Activated CD8-positive, alpha-beta memory T cell treated with anti-CD3 and anti-CD28 coated beads, Interleukin-2, amount 50 U/mL, for 1 hour (primary cell): ENCODE measurements at regions not wholly inside any gene's neighbourhood (a gene's known extent, or its start where the extent isn't known, plus 50 kb on each side); places are given as distances from the start of the nearest gene placed in this dataset.

ENCODE experiments used
- DNase-seq: peaks from one replicate; pipeline ENCODE4 v3.0.0-alpha.2; 2020; ENCODE audit errors: extremely low read depth

DNA sequence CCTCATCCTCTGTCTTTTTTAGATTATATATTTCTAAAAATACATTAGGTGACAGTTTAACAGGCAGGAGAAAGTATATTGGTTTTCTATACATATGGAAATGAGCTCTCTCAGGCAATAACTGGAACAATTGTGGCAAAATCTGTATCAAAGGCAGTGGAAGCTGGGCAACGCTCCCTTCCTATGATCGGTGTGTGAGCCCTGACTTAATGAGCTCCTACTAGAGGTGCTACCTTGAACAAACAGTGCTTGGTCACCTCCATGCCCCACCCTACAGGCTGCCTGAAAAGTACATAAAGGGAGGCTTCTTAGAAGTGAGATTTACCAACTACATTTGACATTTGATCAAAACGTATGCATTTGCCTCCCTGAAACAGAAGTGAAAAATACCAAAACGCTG, 185.3 kb downstream of the EFNB2 start:
- no peak for DNase-seq

DNA sequence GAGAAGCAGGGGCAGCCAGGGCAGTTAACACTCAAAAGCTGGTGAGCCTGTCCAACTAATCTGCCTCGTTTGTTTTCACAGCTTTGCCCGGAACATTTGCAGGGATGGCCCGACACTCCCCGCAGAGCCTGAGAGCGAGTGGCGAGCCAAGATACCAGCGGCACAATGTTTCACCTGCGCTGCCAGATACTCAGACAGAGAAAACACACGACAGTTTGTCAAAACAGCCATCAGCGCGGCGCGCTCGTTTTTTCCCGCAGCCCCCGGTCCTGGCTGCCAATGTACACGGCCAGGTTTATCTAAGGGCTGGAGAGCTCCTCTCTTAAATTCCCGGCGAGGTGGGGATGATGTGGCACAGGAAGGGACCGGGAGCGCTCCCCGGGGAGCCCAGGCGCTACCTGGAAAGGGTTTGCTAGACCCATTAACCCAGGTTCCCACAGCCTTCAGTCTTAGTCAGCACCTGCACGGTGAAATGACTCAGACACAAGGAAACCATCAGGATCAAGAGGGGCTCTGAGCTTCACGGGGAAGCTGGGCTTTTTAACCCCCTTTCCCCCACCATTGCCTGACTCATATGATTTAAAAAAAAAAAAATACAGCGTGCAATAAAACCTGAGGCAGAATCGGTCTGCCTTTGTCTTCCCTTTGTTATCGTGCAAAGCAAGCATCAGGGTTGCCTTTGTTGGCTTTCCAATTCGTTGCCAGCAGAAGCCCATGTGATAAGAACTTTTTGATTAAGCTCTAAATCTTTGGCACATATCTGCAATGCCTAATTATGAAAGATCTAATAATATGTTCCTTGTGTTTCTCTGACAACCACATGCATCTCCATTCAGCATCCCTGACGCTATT, 186.2 kb downstream of the EFNB2 start:
- DNase-seq = no peak

DNA sequence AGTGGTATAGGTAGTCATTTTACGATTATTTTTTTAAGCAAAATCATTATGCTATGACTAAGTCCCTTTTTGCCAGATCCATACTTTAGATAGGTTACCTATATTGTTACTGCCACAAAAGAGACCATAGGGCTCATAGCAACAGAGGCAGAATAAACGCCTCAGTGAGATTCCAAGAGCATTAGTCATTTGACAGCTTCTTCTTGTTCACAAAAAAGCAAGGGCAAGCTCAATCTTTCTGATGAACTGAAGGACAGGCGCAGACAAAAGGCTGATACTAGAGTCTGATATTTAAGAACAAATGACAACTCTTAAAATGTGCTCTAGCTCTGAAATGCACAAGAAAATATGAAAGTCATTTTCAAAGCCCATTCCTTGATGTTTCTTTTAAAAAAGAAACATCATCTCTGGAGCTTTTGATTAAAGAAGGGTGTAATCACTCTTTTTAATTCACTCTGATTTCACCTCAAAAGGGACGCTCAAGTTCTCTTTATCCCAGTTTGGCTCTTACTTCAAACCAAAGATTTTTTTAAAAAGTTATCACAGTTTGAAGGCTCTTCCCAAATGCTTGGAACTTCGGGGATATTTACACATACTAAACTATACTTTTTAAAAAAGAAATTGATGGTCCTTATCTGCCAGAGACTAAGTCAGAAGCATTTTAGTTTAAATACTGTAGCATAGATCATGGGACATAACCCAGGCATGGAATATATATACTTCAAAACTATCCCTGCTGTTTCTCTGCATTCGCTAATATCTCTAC, 187.2 kb downstream of the EFNB2 start:
- DNase-seq = no peak

DNA sequence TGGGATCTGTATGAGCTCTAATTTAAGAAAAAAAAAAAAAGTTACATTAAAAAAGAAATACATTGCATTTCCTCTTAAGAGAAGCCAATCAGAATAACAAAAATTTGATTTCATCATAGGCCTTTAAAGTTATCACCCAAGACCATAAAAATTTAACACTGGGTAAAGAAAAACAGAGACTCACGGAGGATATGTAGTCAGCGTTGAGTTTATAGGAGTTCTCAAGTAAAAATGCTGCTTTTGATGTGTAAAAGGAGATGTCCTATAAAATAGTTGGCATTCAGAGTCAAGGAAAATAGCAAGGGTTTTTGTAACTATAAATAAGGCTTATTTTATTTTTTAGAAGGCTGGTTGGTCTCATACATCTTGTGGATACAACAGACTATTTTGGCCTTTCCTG, 191.1 kb downstream of the EFNB2 start:
- no peak for DNase-seq

DNA sequence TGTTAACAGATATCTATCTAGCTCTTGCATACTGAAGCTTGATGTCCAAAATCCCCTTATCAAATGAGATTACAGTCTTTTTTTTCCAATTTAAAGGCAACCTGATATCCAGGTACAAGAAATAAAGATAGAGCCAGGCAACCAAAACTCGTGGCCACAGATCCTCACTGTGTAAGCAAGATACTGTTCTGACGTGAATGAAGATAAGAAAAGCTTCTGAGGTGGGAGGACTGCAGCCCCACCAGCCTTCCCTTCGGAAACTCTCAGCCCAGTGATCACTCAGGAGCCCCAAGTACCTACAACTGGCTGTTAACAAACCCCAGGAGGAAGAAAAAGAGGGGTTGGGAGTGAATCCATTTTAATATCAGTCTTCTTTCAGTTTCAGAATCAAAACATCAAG, 191.6 kb downstream of the EFNB2 start:
- DNase-seq = no peak

DNA sequence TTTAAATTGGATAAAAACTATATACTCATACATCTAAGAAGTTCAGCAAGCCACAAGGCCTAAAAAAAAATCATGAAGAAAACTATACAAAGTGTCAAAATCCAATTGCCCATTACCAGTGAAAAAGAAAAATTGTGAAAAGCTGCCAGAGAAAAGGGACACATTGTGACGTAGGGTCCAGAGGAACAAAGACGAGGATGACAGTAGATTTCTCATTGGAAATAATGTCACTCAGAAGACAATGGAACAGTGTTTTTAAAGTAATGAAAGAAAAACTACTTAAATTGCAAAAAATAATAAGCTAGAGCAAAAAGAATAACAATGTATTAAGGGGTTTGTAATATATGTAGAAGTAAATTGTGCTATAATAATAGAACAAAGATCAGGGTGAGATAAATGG, 195.2 kb downstream of the EFNB2 start:
- DNase-seq = no peak

DNA sequence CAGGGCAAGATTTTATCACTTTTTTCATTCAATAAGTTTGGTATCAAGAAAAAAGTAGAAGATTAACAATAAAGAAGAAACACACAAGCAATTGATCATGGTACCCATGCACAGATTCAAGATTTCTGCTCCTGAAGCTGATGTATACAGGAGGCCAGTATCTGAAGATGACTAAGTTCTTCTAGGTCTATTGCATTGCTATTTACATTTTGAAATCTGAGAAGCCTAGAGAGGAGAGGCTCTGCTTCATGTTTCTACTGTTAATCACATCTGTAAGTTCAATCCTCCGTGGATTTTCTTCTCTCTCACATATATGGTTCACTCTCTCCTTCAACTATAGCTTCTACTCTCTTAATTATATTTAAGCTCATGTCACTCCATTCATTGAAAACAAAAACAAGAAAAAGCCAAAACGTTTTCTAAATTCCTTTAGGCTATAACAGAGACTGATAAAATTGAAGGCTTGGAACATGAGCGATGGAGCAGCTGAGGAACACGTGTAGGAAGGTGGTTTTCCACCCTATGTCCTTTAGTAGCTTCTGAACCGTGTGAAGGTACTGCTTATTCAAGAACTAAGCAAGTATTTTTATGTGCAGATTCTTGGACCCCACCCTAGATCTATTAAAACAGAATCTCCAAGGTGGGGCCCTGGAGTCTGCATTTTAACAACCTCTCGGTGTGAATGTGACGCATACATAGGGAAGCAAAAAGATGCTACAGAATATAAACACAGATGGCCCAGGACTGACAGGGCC, 198.2 kb downstream of the EFNB2 start:
- no peak for DNase-seq

DNA sequence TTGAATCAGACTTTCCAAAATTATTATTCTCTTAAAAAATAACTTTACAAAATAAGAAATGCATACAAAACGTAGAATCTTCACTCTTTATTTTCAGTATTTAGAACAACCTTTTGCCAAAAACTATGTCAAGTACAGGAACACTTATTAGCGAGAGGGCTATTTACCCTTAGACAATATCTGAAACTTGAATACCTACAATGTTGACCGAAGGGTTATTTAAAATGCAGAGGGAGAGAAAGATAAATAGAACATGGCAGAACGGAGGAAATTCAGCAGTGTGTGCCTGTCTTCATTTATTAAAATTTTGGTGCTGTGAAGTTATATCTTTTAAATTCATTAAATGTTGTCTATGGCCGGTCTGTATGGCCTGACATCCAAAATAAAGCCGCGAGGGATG, 198.8 kb downstream of the EFNB2 start:
- no peak for DNase-seq

DNA sequence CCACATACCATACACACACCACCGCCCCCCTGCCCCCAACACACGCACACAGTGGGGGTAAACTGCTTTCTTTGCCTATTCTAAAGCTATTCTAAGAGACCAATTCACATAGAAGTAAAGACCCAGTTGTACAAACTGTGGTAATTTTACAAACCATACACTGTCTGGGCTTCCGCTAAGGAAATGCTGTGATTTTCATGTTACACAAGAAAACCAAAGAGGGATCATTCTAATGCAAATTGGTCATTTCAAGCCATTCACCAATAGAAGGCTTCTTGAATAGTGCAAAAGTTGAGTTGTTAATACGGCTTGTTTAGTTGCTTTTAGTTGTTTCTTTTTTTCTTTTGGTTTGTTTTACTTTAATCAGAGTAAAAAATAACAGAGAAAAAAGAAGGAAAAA, 202.8 kb downstream of the EFNB2 start:
- DNase-seq = no peak

DNA sequence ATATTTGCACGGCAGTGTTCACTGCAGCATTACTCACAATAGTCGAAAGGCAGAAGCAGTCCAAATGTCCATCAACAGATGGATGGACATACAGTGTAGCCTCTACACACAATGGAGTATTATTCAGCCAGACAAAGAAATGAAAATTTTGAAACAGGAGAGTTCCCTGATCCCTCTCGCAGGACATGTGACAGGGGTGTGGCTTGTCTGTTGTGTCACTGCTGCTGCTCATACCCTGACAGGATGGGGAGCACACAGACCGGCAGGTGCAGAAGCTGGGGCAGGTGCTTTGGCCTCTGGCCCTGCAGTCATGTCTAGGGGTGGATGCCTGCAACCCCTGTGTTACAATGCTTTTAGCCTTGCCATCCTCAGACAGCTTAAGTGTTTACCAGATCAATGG, 204.3 kb downstream of the EFNB2 start:
- no peak for DNase-seq

DNA sequence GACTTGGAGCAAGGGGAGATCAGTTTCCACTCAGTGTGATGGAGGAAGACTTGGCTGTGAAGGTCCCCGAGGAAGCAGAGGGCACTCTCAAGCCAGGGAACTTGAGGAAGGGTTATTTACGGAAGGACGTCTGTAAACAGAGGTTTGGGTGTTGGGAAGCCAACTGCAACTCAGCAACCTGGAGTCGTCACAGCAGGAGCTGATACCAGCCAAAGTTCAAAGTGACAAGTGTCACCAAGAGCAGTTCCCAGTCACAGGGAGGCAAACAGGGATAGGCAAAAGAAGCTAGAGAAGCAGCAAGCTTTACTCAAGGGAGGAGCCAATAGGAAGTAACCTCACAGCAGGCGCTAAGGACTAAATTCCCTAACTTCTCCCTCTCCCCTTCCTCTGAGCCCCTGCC, 205.5 kb downstream of the EFNB2 start:
- DNase-seq = no peak

DNA sequence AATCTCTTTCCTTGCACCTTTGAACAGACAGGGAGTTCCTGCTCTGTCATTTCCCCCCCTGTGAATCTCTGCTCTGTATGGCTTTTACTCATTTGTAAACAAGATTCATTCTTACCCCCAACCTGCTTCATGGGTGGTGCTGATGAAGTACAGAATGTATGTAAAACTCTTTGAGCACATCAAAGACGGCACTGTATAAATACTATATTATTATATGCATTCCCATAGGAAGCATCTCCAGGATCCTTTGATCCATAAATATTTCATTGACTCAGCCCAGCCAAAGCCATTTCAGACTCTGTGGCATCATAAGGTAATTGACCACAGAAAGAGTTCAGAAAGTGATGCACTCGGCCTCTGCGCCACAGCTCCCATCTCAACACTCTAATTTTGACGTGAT, 208.7 kb downstream of the EFNB2 start:
- no peak for DNase-seq

DNA sequence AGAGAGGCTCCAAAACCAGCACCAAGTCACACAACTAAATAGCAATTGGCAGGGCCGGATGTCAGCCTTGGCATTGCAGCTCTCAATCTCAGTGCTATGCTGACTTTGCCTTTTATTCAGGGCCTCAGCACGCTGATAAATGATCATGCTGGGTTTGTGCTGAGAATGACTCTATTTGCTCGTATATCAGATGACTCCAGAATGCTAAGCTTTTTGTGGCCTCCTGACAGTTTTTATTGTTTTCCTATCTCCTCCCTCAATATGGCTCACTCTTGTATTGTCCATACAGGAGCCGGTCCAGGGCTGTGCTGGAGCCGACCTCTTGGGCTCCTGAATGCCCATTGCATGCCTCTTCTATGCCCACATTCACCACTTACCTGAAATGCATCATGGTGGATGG, 211.0 kb downstream of the EFNB2 start:
- DNase-seq = no peak

DNA sequence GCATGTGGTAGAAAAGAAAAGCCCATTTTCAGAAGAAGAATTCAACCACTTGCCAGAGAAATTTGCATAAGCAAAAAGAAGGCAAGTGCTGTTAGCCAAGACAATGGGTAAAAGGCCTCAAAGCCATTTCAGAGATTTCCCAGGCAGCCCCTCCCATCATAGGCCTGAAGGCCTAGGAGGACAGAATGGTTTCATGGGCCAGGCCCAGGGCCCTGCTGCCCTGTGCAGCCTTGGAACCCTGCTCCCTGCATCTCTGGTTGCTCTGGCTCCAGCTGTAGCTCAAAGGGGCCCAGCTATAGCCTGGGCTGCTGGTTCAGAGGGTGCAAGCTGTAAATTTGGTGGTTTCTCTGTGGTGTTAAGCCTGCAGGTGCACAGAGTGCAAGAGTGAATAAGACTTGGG, 212.8 kb downstream of the EFNB2 start:
- no peak for DNase-seq

DNA sequence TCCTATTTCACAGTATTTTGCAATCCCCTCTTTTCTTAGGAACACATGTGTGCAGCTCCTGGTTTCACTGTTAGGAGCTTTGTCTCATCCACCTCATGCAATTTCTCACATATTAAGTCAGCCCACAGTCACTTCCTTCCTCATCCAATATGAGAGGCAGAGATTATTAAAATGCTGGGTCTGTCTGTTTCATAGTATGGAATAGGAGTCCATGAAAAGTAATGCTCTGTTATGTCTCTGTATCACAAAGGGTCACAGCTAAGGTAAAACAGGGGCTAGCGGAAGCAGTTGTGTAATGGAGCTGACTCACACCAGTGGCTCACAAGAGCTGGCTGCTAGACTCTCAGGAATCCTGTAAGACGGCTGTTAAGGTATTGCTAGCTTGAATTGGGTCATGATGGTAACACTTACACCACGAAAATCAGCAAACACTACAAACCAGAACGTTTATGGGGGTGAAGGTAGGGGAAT, 216.5 kb downstream of the EFNB2 start:
- no peak for DNase-seq

DNA sequence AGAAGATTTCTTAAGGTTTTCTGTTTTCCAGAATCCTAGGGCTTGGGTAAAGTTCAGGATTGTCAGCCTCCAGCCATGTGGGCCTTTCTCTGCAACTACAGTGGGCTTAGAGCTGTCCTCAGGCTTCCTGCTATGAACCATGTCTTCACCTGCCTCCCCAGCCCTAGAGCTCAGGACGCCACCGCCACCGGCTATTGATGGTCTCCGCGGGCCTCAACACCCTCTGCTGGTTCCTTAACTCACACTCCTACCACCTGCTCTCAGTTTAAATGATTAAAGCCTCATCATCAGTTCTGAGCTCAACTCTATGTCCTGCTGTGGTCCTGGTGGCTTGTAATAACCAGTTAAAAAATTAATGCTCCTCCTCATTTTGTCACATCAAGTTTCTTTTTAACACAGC, 221.0 kb downstream of the EFNB2 start:
- DNase-seq = no peak

DNA sequence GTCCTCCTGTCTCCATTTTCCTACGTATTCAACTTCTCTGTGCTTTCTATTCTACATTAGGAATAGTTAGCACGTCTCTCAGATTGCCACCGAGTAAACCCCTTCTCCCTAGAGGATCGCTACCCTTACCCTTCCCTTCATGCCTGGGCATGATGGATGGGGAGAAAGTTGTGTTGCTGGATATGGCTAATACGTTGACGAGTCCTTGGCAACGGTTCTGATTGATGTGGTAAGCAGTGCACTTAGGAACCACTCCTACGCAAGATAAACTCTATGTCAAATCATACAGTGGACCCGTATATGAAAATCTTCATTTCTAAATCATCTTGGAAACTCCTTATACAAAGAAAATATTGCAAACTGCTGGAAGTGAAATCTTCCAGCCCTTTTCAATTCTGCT, 224.5 kb downstream of the EFNB2 start:
- DNase-seq = no peak

DNA sequence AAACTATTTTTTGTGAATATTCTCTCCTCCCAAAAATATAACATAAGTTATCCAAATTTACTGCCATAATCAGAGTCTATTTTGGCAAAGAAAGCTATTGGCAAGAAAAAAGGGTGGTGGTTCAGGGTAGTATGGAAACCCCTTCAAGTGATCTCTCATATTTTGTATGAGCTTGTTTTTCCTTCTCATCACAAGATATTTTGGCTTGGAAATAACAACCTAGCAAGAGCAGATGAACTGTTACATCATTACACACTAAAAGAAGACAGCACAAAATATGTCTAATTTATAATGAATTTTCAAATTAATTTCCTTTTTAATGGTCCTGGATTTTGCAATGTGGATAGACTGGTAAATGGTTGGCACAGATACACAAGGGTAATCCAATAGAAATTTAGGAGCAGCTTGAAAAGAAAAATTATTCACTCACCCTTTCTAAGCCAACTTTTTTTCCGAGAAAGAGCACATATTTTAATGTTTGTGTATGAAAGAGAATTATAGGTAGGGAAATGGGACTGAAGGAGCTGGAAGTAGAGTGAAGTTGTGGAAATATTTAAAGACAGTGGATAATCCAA, 225.1 kb downstream of the EFNB2 start:
- DNase-seq = no peak

DNA sequence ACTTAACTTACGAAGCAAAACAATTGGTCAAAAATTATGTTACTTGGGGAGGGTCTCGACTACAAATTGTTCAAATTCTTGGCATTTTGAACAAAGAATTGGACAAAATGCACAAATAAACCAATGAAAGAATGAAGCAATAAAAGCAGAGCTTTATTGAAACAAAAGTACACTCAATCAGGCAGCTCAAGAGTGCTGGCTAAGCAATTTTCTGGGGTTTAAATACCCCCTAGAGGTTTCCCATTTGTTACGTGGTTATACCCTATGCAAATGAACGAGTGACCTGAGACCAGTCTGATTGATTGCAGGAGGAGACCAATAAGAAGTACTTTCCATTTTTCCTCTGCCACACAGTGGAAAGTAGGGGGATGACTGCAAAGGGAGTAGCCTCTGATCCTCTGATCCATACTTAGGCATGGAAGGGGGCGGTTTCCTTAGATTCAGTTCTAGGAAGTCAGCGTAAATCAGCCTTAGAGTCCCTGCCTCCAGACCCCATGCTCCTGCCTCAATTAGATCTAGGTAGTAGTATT, 228.6 kb downstream of the EFNB2 start:
- DNase-seq = no peak

DNA sequence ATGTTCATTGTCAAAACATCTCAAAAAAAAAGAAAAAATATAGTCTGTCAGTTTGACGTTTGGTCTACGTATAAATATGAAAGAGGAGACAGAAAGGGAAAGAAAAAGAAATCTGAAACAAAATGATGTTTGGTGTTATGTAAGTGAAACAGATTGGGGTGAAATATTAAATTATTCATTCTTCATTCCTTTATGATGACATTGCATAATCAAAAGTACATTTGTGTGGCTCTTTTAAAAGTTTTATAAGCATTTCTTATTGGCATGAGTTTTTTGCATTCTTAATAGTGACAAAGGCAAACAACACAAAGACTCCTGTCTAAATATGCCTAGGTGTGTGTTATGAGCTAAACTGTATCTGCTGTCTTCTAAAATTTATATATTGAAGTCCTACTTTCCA, 232.6 kb downstream of the EFNB2 start:
- no peak for DNase-seq

DNA sequence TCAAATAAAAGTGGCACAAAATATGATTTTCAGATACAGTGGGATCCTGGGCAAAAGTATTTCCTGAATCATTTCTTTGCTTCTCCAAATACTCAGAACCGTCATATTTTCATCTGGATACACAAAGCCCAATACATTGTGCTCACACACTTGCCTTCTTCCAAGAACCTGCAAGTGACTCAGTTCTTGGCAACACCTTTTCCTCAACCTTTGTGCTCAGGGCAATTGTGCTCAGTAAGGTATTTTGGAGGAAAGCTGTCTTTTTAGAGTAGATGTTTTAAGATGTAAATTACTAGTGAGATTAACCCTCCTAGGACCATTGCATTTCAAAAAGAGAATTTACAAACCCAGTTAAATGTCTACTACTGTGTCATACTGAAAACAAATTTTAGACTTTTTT, 233.5 kb downstream of the EFNB2 start:
- DNase-seq = no peak

DNA sequence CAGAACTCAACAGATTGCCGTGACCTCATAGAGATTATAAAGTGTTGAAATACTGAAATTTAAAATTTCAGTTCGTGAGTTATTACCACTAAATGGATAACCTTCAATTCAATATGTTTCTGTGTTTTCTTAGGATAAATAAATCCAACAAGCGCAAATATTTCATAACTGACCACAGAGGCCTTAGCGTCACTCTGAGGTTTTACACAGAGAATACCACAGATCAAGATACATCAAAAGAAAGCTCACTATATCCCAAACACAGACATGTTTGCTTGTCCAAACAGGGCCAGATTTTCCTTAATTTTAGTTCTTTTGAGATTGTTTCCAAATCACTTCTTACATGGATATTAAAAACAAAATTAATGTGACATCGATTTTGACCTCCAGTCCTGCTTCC, 235.8 kb downstream of the EFNB2 start:
- DNase-seq = no peak
